GM18861 (cell line): ENCODE measurements at regions not wholly inside any gene's neighbourhood (a gene's known extent, or its start where the extent isn't known, plus 50 kb on each side); places are given as distances from the start of the nearest gene placed in this dataset.
A peak's percentile ranks its signal among the peaks of the same experiment; 100 is the strongest.

Source experiments
- ATAC-seq: cut with Tn5 transposase; IDR thresholded peaks from one replicate; pipeline ENCODE4 v1.9.1; 2021; ENCODE audit not compliant: unreplicated experiment

DNA sequence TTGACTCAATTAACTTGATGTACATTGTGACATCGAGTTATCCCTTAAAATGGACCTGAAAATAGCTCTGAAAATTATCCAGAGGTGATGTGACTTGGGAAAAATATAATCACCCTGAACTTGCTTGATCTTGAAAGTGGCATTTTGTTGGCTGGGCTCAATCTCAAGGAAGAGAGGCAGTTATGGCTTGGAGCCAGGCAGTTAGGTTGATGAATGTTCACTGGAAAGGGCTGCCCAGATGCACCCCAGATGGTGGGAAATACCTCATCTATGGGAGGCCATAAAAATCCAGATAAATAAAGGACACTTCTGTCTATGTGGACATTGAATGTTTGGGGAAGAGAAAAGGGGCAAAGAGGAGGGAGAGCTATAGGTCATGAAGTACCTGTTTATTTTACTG is 55.7 kb upstream of the OR5AN1 start:
- no peak for ATAC-seq

DNA sequence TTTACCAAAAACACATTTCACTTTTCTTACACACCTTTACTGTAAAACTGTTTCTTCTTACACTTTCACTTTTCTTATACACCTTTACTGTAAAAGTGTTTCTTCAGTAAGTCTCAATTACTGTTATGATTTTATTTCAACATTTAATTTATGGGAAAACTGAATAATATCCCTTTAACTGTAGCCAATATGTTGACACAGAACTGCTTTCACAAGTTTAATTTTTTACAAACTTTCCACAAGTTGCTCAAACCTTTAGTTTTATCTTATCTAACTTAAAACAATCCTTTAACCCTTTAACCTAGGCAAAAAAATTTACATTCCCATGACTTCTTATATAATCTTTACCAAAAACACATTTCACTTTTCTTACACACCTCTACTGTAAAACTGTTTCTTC is 63.3 kb upstream of the OR5AN1 start:
- no peak for ATAC-seq

DNA sequence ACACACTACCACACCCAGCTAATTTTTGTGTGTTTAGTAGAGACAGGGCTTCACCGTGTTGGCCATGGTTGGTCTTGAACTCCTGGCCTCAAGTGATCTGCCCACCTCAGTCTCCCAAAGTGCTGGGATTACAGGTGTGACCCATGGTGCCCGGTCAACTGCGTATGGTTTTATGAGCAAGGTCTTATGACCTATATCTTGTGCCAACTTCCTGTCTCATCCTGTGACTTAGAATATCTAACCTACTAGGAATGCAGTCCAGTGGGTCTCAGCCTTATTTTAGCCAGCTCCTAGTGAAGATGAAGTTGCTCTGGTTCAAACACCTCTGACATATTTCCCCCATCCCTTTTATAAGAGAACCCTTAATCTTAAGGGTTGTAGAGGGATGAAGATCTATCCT is 66.1 kb upstream of the OR5AN1 start:
- ATAC-seq = no peak

DNA sequence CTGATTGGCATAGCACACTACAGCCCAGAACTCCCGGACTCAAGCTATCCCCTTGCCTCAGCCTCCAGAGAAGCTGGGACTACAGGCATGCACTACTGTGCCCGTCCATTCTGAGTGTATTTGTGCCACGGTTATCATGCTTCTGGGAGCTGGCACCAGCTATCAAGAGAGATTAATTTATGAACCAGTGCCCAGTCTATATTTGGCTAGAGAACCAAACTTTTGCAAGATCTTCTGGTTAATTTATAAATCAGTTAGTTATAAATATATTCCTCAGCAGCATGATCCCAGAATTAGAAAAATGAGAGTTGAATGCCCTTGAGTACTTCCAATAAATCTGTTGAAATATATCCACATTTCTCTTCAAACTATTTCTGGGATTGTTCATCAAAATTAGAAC is 67.5 kb upstream of the OR5AN1 start:
- no peak for ATAC-seq

DNA sequence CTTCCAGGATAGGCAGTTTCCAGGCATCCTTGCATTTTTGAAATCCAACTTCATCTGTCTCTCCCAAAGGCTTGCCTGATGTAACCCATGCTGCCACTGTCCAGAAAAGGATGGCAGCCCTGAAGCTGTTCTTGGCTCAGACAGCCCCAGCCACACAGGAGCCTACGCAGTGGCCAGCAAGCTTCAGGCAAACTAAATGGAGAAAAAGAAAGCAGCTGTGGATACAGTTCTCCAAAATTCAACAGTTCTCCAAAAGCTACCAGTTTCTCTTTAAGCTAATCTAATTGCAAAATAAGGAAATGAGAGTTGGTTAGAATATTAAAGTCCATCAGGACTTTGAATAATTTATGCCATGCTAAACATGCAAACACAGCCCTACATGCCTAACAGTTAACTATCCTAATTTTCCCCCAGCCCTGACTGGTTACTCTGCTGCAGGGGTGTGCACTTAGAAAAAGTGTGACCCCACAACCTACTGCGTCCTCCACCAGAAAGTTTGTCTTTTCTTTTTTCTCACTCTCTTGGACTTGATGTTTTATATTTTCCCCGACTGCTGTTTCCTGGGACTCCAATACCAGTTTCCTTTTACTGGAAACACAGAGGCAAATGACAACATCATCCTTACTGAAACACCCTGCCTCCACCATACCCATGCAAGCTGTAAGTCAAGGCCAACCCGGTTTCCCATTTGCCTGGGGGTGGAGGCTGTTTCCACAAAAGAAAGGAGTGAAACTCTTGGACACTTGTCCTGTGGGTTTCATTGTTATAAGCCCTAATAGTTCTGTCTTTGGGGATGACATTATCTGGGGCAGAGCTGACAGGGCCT is 69.1 kb upstream of the OR5AN1 start:
- ATAC-seq = no peak

DNA sequence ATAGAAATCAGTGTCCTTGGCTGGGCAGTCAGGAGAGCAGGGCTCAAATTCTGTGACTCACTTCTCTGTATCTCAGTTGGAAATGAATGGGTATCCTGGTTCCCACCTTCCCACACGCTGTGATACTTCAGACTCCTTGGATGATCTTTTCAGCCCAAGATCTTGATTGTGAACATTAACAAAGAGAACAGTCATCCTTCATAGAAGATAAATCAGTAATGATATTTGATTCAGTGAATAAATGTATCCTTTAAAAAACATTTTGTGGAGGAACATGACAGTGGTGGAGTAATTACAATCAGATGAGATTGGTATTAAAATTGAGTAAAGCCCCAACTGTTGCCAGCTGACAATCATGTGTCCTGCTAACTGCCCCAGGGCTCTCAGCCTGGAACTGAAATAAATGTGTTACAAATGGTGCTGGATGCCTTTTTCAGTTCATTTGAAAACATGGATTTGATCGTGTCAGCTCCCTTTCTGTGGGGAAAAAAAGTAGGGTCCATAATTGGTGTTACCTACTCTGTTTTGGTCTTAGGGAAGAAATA is 72.9 kb upstream of the OR5AN1 start:
- no peak for ATAC-seq

DNA sequence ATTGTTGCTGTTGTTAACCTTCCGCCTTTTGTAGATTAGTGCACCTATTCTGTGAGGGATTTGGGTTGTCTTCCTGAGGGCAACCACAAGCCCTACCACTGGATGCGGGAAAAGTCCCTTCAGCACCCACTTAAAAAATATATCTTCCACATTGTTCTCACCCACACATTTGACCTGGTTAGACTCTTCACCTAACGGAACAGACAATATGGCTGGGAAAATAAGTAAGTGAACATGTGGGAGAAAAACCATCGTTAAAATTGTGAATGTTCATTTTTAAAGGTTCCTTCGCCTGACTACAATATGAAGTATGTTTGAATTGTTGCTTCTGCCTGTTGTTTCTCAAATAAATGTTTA is 72.0 kb upstream of the MPEG1 start:
- ATAC-seq = peak; percentile 8

DNA sequence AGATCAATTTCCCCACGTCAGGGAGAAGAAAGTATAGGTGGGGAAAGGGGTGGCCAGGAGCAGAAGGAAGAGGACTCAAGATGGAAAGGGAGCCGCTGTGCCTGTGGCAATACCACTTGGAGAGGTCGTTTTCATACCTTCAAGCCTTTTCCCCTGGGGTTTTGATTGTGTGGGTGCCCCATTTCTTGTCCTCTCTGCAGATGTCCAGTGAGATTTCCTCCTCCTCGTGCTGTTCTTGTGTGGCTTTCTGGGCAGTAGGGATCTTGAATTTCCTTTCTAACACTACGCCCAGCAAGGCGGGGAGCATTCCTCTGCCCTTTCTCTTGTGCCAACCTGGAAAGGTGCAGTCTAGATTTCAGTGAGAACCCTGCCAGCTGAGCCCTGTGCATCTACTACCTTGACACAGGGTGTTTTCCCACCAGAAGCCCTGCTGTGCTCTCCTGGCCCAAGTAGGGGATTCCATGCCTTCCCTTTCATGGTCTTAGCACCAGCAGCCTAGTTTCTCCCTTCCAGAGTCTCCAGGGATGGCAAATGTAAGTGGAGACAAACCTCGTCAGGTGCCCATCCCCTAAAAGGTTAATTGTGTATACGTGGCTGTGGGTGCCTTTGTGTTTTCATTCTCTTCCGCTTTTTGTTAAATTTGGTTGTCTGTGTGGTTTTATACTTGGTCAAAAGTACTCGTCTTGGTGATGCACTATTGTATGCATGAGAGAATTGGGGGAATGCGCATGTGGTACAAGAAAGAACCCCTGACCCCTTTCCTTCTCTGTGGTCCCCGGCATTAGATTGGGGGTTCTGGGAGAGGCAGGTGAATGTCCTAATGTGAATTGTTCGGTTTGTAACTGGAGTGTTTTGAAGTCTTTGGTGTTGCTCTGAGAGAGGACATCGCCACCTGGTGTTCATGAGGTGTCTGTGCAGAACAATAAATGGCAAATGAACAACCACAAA is 71.4 kb upstream of the MPEG1 start:
- ATAC-seq = peak; percentile 73

DNA sequence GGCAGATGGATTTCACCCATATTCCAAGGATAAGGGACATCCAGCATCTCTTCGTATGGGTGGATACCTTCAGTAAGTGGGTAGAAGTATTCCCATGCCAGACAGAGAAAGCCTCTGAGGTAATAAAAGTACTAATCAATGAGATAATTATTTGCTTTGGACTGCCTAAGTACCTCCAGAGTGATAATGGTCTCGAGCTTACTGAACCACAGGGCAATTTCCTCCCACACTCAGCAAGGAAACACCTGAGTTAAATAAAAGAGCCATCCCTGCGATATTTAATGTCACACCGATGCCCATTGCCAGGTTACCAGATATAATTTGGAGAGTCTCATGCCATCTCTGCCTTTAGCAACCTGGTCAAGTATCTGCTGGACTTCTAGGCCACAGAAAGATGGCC is 70.6 kb upstream of the MPEG1 start:
- ATAC-seq = no peak

DNA sequence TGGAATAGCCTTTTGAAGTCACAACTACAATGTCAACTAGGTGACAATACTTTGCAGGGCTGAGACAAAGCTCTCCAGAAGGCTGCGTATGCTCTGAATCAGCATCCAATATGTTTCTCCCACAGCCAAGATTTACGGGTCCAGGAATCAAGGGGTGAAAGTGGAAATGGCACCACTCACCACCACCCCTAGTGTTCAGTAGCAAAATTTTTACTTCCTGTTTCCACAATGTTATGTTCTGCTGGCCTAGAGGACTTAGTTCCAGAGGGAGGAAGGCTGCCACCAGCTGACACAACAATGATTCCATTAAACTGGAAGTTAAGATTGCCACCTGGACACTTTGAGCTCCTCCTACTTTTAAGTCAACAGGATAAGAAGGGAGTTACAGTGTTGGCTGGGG is 68.5 kb upstream of the MPEG1 start:
- no peak for ATAC-seq

DNA sequence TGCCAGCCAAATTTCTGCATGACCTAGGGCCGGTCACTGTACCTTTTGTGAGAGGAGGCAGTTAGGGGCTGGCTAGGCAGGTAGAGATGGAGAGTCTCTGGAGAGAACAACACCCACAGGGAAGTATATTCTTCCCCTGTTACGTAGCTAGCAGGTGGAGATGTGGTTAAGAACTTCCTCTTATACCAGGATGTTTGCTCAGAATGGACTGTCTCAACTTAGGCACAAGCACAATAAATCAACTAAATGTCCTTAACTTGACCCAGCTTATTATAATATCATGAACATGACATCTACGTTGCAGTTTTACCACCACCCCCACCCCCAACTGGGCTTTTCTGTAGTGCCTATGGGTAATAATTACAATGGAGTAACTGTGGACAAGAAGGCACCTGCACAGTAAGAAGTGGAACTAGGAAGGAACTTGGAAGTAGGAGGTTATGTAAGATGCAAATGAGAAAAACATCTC is 60.7 kb upstream of the MPEG1 start:
- ATAC-seq = peak; percentile 96

DNA sequence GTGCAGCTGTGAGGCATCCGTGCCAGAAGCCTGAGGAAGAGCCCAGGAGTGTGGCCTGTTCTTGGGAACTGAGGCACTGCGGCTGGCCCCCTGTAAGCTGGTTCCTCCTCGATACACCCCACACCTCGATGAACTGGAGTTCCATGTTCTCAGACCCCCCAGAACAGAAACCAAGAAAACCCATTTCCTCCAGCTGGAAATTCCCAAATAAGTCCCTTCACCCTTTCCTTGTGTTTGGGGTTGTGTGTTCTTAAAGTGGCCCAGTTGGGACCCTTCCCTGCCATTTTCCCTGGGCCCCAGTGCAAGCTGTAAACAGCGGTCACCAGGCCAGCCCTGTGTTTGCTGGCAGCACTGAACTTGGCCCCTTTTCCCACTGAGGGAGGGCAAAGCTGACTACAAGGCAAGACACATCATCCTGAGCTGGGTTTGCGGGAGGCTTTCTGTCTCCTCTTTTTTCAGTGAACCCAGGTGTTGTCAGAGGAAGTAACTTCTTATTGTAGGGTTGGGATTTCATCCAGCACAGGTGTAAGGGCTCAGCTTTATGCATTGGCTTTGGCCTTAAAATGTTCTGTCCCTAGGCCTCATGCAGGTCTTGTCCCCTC is 60.1 kb upstream of the MPEG1 start:
- no peak for ATAC-seq

DNA sequence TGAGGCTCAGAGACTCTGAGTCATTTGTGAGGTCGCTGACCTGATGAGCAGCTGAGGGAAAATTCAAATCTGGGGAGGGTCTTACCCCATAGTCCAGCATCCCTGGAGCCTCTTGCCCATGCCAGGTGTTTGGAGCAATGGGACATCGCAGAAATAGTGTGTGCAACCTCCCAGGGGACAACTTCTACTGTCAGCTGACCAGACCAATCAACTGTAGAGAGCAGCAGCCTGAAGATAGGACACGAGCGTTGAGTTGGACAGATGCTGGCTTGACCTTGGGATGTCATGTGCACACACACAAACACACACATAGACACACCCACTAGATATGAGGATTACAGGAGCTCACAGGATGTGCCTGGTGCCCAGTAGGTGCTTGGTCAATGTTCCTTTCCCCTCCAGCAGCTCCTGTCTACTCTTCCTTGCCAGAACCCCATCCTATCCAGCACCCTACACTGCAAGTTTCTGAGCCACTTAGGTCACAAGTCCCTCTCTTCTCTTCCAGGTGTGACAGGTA is 59.1 kb upstream of the MPEG1 start:
- no peak for ATAC-seq

DNA sequence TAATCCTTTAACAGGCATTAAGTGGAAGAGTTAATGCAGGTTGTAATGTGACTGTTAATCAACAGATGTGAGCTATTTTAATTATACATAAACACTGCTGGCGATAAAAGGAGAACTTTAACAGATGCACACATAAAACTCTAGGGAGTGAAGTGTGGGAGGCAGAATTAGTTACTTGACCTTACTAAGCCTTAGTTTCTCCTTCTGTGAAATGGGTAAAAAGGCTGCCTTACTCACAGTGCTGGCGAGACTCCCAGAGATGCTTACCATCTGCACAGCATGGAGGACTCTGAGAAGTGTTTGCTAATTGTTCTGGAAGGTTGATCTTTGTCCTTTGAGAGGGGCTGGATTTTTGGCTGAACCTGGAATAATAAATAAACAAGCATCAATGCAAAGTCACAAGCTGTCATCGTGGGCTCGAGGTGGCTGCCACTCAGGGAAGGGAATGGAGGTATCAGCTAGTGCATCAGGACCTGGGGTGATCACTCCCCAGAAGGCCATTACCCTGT is 58.6 kb upstream of the MPEG1 start:
- no peak for ATAC-seq

DNA sequence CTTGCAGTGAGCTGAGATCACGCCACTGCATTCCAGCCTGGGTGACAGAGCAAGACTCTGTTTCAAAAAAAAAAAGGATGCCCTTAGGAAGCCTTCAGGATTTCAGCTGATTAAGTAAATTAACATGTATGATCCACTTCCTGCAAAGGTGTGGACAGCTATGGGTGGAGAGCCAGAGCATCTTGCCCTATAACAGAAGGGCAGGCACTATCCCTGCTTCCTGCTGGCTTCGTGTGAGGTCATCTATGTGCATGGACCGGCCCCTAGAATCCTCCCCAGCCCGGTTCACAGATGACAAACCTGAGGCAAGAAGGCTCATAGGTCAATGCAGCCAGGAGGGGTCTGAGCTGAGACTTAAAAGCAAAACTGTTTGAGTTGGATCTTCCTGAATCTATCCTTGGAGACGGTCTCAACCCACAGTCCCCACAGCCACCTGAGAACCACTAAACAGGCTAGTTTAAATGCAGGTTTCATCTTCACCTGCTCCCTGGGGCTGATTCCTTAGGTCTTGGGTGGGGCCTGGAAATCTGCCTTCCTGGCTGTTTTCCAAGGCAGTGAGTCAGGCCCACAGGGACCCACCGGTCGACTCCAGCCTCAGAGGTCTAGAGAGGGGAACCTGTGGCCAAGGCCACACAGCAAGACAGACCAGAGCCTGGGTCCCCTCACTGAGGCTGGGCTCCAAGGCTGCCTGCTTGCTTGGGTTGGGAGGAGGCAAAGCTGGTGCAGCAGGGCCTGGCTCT is 55.2 kb upstream of the MPEG1 start:
- ATAC-seq = no peak

DNA sequence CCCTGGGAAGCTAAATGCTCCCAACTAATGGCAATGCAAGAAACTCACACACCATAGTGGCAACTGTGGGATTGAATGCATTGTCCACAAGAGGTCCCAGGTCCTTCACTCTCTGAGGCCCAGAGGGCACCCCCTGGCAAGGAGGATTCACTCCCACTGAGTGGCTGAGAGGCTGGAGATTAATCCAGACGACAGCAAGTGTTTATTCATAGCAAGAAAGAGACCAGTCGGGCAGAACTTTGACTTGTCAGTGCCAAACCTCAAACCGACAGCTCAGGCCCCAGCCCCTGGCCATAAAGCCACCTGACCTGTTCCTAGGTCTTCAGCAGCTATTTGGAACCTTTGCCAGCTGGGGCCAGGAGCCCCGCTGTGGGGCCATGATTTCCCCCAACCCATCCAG is 54.5 kb upstream of the MPEG1 start:
- peak; percentile 77 for ATAC-seq

DNA sequence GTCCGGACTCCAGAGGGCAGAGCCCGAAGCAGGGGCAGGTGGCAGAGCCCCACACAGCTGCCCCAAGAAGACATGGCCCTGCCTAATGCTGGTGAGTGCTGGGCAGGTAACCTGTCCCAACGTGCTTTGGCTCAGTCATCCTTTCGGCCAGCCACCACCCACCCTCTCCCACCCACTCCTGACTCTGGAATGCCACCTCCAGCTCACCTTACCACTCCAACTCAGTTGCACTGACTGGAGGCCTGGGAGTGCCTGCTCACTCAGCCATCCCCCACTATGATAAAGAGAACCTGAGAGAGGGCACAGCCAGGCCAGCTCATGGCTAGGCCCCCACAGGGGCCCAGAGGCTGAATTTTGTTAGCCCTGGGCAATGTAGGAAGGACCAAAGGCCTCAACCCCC is 53.8 kb upstream of the MPEG1 start:
- no peak for ATAC-seq

DNA sequence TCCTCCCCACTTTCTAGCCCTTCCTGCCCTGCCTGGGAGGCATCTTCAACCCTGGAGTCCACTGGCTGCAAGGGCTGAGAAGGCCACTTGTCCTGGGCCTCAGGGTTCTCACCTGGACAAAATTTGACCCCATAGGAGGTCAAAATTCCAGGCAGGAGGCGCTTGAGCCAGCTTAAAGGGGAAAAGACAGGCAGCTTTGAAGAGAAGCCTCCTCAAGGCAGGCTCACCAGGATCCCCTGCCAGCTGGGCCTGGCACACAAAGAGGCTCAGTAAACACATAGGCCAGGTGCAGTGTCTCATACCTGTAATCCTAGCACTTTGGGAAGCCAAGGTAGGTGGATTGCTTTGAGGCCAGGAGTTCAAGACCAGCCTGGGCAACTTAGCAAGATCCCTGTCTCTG is 53.0 kb upstream of the MPEG1 start:
- no peak for ATAC-seq

DNA sequence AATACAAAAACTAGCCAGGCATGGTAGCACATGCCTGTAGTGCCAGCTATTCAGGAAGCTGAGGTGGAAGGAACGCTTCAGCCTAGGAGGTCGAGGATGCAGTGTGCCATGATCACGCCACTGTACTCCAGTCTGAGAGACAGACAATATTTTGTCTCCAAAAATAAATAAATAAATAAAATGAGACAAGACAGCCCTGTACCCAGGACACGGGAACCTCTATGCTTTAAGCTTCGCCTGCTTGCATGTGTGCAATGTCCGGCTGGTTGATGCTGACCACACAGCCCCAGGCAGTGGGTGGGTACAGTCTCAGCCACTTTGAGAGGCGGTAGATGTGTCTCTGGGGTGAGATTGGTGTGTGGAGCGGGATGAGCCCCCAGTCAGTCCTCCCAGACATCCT is 52.0 kb upstream of the MPEG1 start:
- no peak for ATAC-seq

DNA sequence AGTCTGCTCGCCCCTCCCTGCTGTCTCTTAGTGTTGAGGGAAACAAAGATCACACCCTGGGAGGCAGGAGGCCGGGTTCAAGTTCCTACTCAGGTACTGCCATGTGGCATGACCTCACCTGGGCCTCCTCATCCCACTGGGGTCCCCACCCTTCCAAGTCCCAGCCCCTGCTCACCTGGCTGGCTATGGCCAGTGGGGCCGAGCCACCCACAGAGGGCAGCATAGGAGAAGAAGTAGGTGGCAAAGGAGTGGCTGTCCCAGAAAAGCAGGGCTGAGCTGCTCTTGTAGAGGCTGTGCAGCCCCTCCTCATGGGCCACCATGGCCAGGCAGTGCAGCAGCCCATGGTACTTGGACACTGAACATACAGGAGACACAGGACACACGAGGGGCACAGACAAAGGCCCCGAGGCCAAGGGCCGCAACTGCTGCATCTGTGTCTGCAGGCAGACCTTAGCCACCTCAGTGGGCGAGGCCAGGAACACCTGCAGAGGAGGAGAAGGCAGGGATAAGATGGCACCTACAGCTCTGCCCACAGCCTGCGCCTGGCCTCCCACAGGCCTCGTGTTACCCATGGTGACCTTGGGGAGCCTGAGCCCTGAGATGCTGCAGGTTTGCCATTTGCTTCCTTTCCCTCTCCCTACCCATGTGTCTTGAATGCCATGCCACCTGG is 50.6 kb upstream of the MPEG1 start:
- ATAC-seq = no peak
